Calu3 (cell line): ENCODE measurements at regions not wholly inside any gene's neighbourhood (a gene's known extent, or its start where the extent isn't known, plus 50 kb on each side); places are given as distances from the start of the nearest gene placed in this dataset.

Source experiments
- BruUV-seq: library from RNA; stranded (reverse); fragments of 400-500 nt; replicated peaks from 2 replicates; lab custom pipeline; 2021; lab: Mats Ljungman, UMichigan
- CTCF ChIA-PET: fragments of 300-600 bp; sonication (Branson Sonifier 250); formaldehyde crosslinking; loops from one replicate; lab custom pipeline; 2022; ENCODE audit warnings: antibody characterized with exemption; lab: Charles Lee
- DNase-seq: peaks from one replicate; pipeline ENCODE4 v3.0.0; 2022
- H3K27ac Mint-ChIP-seq: one replicate; pipeline ENCODE4 v1.8.0; 2022; ENCODE audit warnings: mixed read lengths; ENCODE audit not compliant: unreplicated experiment
- H3K27me3 Mint-ChIP-seq: one replicate; pipeline ENCODE4 v1.8.0; 2022; ENCODE audit warnings: mixed read lengths; ENCODE audit not compliant: unreplicated experiment
- H3K36me3 Mint-ChIP-seq: one replicate; pipeline ENCODE4 v1.8.0; 2022; ENCODE audit warnings: mild to moderate bottlenecking, moderate library complexity, mixed read lengths; ENCODE audit not compliant: insufficient read depth, unreplicated experiment
- H3K4me1 Mint-ChIP-seq: one replicate; pipeline ENCODE4 v1.8.0; 2022; ENCODE audit warnings: mild to moderate bottlenecking, low read depth, mixed read lengths; ENCODE audit not compliant: unreplicated experiment
- H3K4me3 Mint-ChIP-seq: one replicate; pipeline ENCODE4 v1.8.0; 2022; ENCODE audit warnings: mild to moderate bottlenecking, low read depth, moderate library complexity, mixed read lengths; ENCODE audit not compliant: unreplicated experiment
- H3K9me3 Mint-ChIP-seq: one replicate; pipeline ENCODE4 v1.8.0; 2022; ENCODE audit warnings: low read depth, mixed read lengths; ENCODE audit not compliant: unreplicated experiment
- CTCF ChIP-seq: fragments of 200-600 bp; IDR thresholded peaks from one replicate; pipeline ENCODE4 v1.8.0; 2022; ENCODE audit warnings: antibody characterized with exemption; ENCODE audit not compliant: unreplicated experiment
- intact Hi-C: fragments of 100-400 bp; cut with micrococcal nuclease; formaldehyde crosslinking; loops from one replicate; pipeline ENCODE4 v1.10.0; 2022; ENCODE audit not compliant: unreplicated experiment

DNA sequence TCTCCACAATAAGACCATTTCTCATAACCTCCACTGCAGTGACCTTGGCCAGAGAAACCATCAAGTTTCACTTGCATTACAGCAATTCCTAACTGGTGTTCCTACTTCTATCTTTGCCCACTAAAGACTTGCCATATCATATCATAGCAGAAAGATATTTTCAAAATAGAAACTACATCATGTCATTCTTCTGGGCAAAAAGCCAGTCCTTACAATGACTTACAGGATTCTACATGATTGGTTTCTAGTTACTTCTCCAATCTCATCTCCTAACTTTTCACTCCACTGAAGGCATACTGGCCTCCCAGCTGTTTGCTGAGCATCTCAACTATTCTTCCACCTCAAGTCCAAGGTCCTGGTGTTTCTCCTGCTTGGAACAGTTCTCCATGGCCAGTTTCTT, 151.4 kb downstream of the HNMT start:
- Mint-ChIP-seq H3K9me3 (peaks cover 7% of the 10 kb centered on the region), H3K36me3 (no peaks in the 10 kb centered on the region), H3K27ac (no peak overlapping the region), H3K27me3 (no peaks in the 10 kb centered on the region), H3K4me1 (peaks cover 16% of the 10 kb centered on the region), H3K4me3 (no peak overlapping the region)
- CTCF ChIA-PET: no interaction called here
- intact Hi-C loops: no loop called here
- no TSS peak for BruUV-seq
- DNase-seq: no peak
- no peak for TF ChIP-seq CTCF

GRCh38 chr2:138116456-138116855, 152.2 kb downstream of the HNMT start:
- Mint-ChIP-seq H3K4me1 (peaks cover 10% of the 10 kb centered on the region), H3K9me3 (peaks cover 7% of the 10 kb centered on the region), H3K27ac (no peak overlapping the region), H3K27me3 (no peaks in the 10 kb centered on the region), H3K4me3 (no peak overlapping the region), H3K36me3 (no peaks in the 10 kb centered on the region)
- DNase-seq: no peak
- intact Hi-C loops: no loop called here
- CTCF ChIA-PET: no interaction called here
- TF ChIP-seq CTCF: no peak
- BruUV-seq: no TSS peak

DNA sequence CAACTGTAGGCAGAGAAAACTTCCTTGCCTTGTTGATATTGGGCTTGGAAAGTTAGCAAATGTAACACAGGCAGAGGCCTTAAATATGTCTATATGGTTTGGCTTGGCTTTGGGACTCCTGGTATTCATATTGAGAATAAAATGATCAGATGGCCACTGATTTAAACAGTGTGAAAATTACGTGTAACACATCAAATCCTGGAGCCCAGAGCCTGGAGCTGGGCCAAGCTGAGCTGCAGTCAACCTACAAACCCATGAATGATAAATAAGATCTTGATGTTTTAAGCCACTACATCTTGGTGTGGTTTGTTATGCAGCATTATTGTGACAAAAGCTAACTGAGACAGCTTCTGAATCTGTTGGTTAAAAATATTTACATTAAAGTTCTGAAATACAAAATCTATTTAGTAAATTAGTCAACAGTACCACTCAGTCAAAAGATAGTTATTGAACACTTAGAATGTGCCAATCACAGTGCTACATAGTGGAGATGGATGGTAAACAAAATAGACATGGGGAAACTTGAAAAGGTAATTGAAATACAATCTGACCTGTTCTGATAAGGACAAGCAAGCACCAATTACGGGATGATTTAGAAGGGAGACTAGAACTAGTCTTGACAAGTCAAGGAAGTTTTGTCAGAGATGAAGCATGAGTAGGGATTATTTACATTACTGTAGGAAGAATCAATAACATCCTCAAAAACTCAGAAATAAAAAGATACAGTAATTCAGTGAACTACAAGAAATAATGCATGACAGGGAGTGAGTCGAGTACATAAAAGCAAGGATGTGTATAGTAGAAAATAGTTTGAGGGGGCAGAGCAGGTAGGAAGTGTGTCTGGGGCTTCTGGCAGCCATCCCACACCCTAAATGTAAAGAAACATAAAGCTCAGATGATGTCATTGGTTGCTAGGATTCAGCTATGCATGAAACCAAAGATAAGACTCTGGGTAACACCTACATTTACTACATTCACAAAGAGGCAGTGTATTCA, 157.7 kb downstream of the HNMT start:
- intact Hi-C loops: no loop called here
- peak; percentile 10 for DNase-seq
- no peak for TF ChIP-seq CTCF
- H3K4me1 Mint-ChIP-seq: no peaks in the 10 kb centered on the region
- CTCF ChIA-PET: no interaction called here
- H3K27ac Mint-ChIP-seq: no peak overlapping the region
- BruUV-seq: no TSS peak
- no peak overlapping the region for H3K4me3 Mint-ChIP-seq
- no peaks in the 10 kb centered on the region for H3K36me3 Mint-ChIP-seq
- H3K9me3 Mint-ChIP-seq: no peaks in the 10 kb centered on the region
- no peaks in the 10 kb centered on the region for H3K27me3 Mint-ChIP-seq

DNA sequence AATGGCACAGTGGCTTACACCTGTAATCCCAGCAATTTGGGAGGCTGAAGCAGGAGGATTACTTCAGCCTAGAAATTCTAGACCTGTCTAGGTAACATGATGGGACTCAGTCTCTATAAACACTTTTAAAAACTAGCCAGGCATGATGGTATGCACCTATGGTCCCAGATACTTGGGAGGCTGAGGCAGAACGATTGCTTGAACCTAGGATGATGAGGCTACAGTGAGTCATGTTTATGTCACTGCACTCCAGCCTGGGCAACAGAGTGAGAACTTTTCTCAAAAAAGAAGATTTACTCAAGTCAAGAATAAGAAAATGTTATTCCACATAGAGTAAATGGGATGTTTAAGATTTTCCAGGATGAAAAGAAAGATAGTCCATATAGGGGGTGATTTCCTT, 158.6 kb downstream of the HNMT start:
- no peak for DNase-seq
- no peaks in the 10 kb centered on the region for H3K9me3 Mint-ChIP-seq
- intact Hi-C loops: no loop called here
- no peaks in the 10 kb centered on the region for H3K27me3 Mint-ChIP-seq
- no peaks in the 10 kb centered on the region for H3K4me1 Mint-ChIP-seq
- H3K27ac Mint-ChIP-seq: no peak overlapping the region
- BruUV-seq: no TSS peak
- CTCF ChIA-PET: interaction anchor here (0.6 kb wide), 1 partner anchor 768 kb away, joined by 3 read pairs; no protein-coding TSS in a partner anchor
- H3K36me3 Mint-ChIP-seq: no peaks in the 10 kb centered on the region
- no peak for TF ChIP-seq CTCF
- H3K4me3 Mint-ChIP-seq: no peak overlapping the region
